ENCODE measurements at regions not wholly inside any gene's neighbourhood (a gene's known extent, or its start where the extent isn't known, plus 50 kb on each side); places are given as distances from the start of the nearest gene placed in this dataset.
"Not testable (repeated sequence)": the region's sequence is repeated elsewhere in the genome, so short reads cannot be mapped to it uniquely, and the experiment has no call there.

- no peak for DNase-seq
These were observed 131.3 kb upstream of the CCDC180 start for GRCh38 chr9:97176206-97176605.

GRCh38 chr9:97168174-97168573, 129.2 kb upstream of the CTSV start:
- not testable (repeated sequence) for DNase-seq

- not testable (repeated sequence) for DNase-seq
These were observed 127.7 kb upstream of the CTSV start for GRCh38 chr9:97166496-97167138.

GRCh38 chr9:97160255-97160654, 121.3 kb upstream of the CTSV start:
- no peak for DNase-seq

- not testable (repeated sequence) for DNase-seq
These were observed 119.8 kb upstream of the CTSV start for GRCh38 chr9:97158722-97159121.

GRCh38 chr9:97155441-97155840, 116.5 kb upstream of the CTSV start:
- DNase-seq: not testable (repeated sequence)

- no peak for DNase-seq
These were observed 115.0 kb upstream of the CTSV start for GRCh38 chr9:97153967-97154366.

- DNase-seq: not testable (repeated sequence)
These were observed 114.2 kb upstream of the CTSV start for GRCh38 chr9:97153160-97153559.

GRCh38 chr9:97150471-97150870, 111.5 kb upstream of the CTSV start:
- DNase-seq: not testable (repeated sequence)

- DNase-seq: not testable (repeated sequence)
These were observed 109.5 kb upstream of the CTSV start for GRCh38 chr9:97148428-97148827.

- DNase-seq: not testable (repeated sequence)
These were observed 106.7 kb upstream of the CTSV start for GRCh38 chr9:97145680-97146079.

GRCh38 chr9:97140566-97140965, 101.6 kb upstream of the CTSV start:
- DNase-seq: no peak

GRCh38 chr9:97136421-97136820, 97.5 kb upstream of the CTSV start:
- no peak for DNase-seq

GRCh38 chr9:97133966-97134365, 95.0 kb upstream of the CTSV start:
- DNase-seq: not testable (repeated sequence)

- no peak for DNase-seq
These were observed 93.9 kb upstream of the CTSV start for GRCh38 chr9:97132865-97133264.

- DNase-seq: not testable (repeated sequence)
These were observed 91.9 kb upstream of the CTSV start for GRCh38 chr9:97130864-97131263.

GRCh38 chr9:97130387-97130786, 91.4 kb upstream of the CTSV start:
- not testable (repeated sequence) for DNase-seq

- DNase-seq: no peak
These were observed 90.0 kb upstream of the CTSV start for GRCh38 chr9:97128919-97129318.

GRCh38 chr9:97124256-97124655, 85.3 kb upstream of the CTSV start:
- DNase-seq: no peak

- no peak for DNase-seq
These were observed 71.8 kb upstream of the CTSV start for GRCh38 chr9:97110696-97111095.

- DNase-seq: peak; percentile 11
These were observed 70.4 kb upstream of the CTSV start for GRCh38 chr9:97109194-97109811.

GRCh38 chr9:97105220-97105619, 66.3 kb upstream of the CTSV start:
- DNase-seq: not testable (repeated sequence)

- not testable (repeated sequence) for DNase-seq
These were observed 64.9 kb upstream of the CTSV start for GRCh38 chr9:97103613-97104383.

- DNase-seq: not testable (repeated sequence)
These were observed 60.6 kb upstream of the CTSV start for GRCh38 chr9:97099540-97099939.

Measured in CD4-positive, alpha-beta T cell treated with Interleukin-17A for 4 hours (primary cell).